ENCODE measurements at regions not wholly inside any gene's neighbourhood (a gene's known extent, or its start where the extent isn't known, plus 50 kb on each side); places are given as distances from the start of the nearest gene placed in this dataset.

DNA sequence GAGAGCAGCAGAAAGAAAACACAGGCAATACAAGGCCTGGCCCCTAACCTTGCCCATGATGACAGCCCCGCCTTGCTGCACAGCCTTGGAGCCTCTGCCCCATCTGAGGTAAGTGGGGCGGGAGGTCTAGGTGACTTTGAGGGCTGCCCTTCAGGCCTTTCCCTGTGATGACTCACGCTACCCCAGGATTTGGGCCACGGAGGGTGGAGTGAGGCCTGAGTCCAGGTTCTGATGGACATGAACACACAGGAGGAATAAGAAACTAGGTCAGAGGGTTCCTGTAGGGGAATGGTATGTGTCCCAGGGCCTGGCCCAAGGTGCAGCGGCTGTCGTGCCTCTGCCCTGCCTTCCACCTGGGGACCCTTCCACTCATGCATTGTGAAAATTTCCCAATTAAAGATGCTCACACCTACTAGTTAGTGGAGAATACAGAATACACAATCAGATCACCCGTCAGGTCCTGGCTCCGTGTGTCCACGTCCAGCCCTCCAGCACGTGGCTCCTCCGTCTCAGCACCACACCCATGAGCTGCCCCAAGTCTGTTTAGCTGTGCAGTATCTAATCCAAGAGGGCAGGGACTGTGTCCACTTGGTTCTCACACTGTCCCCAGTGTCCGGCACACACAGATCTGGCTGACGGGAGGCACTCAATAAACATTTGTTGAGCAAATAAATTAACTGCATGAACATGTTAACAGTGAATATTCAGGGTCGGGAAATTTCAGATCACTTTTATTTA is 111.0 kb downstream of the CHST1 start:
- DNase-seq (ENCODE audit: low read depth, low spot score) = no peak

DNA sequence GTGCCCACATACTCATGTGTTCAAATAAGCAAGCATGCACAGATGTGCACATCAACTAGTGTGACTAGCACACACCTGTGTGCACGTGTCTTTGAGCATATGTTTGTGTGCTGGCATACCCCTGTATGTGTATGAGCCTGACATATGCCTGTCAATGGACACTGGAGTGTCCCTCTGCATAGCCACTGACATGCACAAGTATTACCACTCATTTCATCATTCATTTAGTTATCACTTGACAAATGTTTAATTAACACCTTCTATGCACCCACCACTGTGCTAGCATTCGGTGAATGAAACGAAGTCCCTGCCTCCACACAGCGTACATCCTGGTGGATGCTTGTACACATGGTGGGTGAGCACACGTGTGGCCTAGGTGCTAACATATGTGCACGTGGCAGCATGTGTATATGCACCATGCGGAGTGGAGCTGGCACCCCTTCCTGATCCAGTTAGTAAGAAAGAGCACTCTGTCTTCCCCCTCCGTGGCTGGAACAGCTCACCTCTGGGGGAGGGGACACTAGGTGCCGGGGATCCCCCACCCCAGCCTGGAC is 112.0 kb downstream of the CHST1 start:
- DNase-seq (ENCODE audit: low read depth, low spot score) = no peak

DNA sequence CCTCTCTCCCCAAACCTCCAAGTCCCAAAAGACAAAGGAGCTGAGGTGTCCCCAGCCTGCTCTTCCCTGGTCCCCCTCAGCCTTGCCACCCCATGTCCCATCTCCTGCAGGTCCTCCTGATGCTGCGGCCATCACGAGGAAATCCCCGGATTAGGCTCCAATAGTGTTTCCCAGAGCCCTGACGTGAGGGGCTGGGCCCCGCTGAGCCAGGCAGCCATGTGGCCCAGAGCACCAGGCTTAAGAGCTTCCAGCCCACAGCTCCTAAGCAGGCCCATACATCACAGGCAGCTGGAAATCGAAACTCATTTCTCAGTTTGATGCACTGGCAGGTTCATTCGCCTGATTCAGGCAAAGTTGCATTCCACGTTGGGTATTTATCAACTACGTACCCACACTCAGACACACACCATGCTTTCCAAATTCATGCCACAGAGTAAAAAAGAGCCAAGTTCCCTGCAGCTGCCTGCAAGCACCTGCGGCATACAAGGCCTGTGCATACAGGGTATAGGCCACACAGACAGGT is 114.2 kb downstream of the CHST1 start:
- no peak for DNase-seq (ENCODE audit: low read depth, low spot score)

DNA sequence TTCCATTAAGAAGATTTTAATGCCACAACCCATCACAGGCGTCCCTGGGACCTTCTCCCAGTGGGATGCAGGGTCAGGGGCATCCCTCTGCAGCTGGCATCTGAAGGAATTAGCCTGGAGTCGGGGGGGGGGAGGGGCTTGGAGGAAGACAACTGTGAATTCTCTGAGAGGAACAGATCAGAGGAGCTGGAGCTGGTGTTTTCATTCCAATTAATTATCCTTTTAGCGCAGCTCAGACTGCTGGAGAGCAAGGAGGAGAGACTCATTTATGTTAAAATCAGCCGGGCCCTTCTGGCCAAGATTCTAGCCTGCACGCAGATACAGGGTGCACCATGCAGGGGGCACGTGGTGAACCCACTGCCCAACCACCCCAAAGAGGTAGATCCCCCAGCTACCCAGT is 116.2 kb downstream of the CHST1 start:
- no peak for DNase-seq (ENCODE audit: low read depth, low spot score)

DNA sequence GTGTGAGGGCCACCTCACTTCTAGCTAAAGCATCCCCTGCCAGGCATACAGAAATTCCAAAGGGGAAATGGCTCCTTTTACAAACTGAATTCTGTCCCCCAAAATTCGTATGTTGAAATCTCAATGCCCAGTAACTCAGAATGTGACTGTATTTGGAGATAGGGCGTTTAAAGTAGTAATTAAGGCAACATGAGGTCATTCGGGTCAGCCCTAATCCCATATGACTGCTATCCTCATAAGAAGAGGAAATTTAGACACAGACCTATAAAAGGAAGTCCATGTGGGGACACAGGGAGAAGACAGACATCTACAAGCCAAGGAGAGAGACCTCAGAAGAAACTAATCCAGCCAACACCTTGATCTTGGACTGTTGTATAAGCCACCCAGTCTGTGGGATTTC is 119.1 kb downstream of the CHST1 start:
- DNase-seq (ENCODE audit: low read depth, low spot score) = no peak

DNA sequence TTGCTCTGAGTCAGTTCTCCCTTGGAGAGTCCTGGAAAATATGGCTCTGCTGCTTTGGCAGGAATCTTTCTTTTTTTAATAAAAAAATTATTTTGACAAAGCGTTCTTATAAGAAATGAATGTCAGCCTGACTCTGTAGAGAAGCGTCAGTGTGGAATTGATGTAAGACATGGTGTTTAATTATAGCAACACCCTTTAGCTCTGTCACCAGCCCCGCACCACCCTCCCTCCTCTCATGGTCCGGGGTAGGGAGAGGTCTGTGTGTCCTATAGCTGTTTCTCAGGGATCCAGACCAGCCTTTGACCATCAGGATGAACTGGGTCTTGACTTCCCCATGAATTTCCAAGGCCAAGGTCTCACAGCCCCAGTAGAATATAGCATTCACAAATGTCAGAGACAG is 120.6 kb downstream of the CHST1 start:
- no peak for DNase-seq (ENCODE audit: low read depth, low spot score)

DNA sequence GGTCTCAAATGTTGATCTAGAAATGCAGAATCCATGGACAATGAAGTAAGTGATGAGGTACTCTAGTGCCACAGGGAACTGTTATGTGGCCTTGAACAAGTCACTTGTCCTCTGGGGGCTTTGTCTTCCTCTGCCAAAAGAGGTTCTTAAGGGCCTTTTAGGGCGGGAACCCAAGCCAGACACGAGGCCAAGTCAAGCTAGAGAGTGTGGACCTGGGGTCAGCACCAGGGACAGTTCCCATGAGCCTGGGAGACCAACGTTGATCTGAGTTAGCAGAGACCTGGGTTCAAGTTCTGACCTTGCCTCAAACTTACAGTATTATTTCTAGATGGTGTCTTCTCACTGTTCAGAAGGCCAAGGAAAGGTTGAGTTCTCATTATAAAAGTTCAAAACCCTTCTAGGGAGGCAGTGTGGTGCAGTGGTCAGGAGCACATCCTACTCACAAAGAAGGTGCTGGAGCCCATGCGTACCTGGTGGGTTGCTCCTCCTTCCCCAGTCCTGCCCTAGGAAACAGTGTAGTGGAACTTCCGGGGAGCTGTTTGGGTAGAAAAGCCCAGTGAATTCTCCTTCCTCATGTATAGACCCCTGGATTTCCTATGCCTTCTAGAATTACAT is 121.5 kb downstream of the CHST1 start:
- no peak for DNase-seq (ENCODE audit: low read depth, low spot score)

DNA sequence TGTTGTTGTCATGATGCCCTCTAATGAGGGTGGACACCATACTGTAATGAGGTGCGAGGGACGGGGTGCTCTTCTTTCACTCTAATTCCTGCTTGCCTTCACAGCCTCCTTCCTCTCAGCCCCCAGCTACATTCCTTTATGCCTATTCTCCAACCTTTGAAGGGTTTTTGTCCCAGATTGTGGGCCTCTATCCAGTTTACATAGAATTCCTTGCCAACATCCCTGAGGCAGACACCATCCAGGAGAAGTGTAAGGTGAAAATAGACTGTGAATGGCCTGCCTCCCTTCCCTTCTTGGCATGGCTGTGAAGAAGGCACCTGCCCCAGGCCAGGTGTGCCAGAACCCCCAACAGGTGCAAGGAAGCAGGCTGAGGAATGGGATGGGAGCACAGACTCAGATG is 122.3 kb downstream of the CHST1 start:
- no peak for DNase-seq (ENCODE audit: low read depth, low spot score)

DNA sequence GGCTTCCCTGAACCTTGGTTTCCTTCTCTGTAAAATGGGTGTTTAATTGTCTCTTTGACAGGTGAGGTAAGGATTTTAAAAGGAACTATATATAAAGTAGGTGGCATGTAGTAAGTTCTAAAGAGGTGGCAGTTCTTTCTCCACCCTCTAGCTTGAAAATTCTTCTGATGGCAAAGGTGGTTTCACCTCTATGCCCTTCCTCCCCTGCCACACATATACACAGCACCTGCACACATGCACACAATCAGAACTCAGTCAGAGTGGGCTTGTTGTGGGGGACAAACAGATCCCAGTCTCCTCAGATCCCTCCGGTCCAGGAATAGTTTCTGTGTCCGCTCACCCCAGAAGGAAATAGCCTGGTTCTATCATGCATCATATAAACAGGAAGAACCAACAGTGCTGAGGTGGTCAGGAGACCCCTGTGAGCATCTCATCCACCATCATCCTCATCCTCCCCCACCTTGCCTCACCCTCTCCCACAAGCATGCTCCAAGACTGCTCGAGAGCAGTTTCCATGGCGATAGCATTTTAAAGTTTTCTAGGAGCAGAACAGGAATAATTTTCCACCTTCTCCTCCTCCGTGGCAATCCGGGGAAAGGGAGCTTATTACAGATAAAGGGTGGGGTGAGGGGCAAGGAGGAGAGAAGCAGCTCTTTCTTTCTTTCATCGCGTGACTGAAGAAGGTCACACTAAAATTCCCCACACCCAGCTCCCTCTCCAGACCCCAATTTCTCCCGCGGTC is 123.6 kb downstream of the CHST1 start:
- no peak for DNase-seq (ENCODE audit: low read depth, low spot score)

DNA sequence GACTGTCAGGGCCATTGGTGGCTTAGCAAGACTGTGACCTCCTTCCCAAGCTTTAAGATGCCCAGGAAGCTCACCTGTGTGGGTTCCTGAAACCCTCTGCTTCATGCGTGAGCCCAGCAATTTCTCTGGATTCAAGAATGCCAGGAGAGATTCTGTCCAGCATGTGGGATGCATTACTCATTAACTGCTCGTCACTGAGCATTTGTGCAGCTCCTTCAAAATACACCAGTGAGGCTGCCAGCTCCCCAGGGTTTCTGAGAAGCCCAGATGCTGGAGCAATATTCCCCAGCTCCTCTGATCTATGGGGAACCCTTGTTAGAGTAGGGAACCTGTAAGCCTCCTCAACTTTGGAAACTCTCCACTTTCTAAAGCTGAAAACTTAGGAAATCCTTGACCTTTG is 126.5 kb downstream of the CHST1 start:
- no peak for DNase-seq (ENCODE audit: low read depth, low spot score)

DNA sequence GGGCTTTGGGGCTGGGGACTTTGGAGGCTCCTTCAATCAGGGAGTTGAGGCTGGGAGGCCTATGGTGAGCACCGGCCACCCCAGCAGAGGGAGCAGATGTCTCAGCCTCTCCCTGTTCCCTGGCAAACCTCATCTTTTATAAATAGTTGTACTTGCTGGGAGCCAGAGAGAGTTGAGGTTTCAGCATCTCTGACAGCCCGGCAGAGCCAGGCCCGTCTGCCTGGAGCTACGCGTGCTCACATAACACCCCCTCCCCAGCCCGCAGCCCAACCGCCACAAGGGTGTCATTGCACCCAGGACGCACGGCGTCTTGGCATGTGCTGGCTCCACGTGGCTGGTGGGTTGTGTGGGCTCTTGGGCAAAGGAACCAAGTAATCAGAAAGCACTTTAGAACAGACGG is 127.1 kb downstream of the CHST1 start:
- DNase-seq (ENCODE audit: low read depth, low spot score) = no peak

DNA sequence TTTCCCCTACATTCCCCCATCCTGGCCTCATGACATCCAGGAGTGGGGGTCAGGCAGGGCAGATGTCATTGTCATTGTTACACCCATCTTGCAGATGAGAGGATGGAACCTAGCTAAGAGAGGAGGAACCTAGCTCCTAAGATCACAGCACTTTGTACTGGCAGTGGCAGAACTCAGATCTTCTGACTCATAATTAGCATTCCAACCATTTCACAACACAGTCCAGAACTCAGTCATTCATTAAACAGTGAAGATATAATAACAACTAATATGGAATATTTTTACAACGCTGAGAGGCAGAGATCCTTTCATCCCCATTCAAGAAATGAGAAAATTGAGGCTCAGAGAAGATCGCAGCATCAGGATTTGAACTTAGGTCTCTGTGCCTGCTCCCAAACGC is 127.8 kb downstream of the CHST1 start:
- DNase-seq (ENCODE audit: low read depth, low spot score) = no peak

DNA sequence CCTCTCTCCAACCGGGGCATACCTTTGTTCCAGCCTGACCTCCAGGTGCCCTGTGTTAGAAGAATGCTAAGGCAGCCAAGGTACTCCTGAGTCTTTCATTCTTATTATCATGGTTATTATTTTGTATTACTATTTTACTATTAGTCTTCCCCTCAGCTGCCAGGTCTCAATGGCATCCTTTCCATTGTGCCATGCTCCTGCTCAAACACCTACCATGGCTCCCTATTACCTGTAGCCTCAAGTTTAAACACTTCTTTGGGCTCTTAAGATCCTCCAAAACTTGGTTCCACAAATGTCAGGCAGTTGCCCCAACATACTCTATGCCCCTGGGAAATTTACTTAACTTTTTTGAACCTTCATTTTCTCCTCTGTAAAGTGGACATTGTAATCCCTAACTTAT is 130.4 kb downstream of the CHST1 start:
- no peak for DNase-seq (ENCODE audit: low read depth, low spot score)

DNA sequence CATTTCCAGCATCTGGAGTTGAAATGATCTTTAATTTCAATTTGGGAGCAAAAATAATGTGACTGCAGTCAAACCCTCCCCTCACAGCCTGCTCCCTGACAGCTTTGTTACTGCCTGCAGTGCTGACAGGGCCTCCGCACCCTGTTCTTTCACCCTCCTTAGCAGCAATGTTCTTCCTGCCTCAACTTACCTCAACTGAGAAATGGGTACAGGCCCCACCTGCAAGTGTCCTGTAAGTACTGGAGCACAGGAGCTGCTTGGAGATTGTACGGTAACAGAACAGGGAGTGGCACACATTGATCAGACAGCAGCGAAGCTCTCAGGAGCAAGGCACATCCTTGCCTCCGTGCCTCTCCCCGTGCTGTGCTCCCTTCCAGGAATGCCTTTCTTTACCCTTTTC is 131.3 kb downstream of the CHST1 start:
- DNase-seq (ENCODE audit: low read depth, low spot score) = no peak

DNA sequence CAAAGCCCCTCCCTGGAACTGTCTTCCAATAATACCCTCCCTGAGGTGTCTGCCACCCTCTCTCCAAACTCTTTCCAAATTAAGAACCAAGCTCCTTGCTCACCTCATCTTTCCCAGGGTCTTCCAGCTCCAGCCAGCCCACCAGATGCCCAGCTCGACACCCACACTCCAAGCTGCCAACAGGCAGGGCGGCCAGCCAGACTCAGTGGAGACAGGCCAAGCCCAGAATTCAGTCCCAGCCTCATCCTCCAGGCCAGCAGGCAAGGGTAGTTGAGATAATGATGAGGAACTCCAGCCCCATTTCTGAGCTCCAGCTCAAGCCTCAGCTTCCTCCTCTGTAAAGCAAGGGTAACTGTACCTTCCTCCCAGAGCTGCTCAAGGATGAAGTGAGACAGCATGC is 132.9 kb downstream of the CHST1 start:
- DNase-seq (ENCODE audit: low read depth, low spot score) = no peak

DNA sequence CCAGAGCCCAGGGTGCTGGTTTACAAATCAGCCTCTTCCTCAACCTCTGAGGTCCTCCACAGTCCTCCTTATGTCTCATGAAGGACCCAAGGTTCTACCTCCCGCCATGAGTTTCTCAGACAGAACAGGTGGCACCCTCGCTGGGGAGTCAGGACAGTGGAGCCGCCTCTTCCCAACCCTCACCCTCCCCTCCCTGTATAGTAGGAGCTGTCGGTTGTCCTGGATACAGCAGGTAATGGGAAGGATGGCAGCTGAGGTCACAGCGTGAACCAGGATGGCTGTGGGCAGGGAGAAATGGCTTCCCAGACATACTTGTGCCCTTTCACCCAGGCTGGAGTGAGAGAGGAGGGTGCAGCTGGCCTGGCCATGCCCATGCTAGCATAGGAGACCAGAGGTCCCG is 134.6 kb downstream of the CHST1 start:
- DNase-seq (ENCODE audit: low read depth, low spot score) = no peak

DNA sequence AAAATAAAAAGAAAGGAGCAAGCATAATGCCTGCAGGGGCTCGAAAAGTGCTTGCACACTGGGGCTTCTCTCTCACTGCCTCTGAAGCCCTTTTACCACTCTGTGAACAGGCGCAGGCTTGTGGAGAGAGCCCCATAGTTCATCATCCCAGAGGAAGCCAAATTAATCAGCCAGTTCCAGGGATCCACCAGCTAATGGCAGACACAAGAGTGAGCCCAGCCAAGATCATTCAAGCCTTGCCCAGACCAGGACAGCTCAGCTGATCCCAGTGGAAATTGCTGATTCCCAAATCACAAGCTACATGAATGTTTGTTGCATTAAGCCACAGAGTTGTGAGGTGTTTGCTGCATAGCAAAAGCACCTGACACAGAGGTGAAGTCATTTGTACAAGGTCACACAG is 135.3 kb downstream of the CHST1 start:
- DNase-seq (ENCODE audit: low read depth, low spot score) = no peak

DNA sequence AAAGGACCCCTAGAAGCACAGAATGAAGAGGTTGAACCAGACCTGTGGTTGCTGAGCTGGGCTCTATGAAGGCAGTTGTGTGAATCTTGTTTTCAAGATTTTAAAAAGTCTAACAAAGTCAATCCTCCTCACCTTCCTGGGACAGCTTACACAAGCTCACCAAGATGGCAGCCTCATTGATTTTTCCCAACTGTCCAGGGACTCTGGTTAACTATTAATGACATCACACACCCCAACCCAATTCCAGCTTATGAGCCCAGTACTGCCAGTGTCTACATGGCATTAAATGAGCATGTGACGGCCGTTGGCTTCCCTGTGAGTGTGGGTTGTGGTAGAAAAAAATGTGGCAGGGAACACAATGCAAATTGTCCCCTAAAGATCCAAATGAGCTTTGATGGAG is 137.0 kb downstream of the CHST1 start:
- DNase-seq (ENCODE audit: low read depth, low spot score) = no peak

DNA sequence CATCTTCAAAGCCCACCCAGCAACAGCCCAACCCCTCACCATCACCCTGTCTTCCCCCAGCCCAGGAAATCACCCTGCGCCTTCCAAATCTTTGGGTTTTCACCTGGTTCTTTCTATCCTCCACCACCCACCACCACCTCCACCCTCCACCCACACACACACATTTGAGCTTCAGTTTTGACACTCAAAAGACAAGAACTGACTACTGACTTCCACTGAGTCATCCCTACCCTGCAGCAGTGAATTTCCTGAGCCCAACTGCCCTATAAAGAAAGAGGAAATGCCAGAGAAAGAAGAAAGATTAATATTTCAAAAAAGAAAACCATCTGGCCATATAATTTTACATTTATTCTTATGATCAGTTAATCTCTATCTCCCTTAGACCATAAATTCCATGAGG is 137.5 kb downstream of the CHST1 start:
- DNase-seq (ENCODE audit: low read depth, low spot score) = no peak

DNA sequence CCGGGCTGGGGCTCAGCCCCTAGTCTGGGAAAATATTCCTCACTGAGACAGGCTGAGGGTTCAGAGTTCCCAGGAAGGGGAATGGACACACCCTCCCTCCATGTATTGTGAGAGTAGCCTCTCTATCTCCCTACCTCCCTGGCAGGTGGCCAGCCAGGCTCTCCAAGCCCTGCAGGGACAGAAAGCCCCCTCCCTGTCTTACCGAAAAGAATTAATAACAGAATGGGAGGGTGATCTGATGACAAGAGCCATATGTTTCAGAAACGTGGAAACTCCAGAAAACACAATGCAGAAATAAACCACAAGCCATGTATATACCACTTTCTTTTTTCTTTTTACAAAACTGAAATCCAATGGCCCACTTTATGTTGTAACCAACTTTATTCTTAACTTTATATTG is 140.0 kb downstream of the CHST1 start:
- no peak for DNase-seq (ENCODE audit: low read depth, low spot score)

DNA sequence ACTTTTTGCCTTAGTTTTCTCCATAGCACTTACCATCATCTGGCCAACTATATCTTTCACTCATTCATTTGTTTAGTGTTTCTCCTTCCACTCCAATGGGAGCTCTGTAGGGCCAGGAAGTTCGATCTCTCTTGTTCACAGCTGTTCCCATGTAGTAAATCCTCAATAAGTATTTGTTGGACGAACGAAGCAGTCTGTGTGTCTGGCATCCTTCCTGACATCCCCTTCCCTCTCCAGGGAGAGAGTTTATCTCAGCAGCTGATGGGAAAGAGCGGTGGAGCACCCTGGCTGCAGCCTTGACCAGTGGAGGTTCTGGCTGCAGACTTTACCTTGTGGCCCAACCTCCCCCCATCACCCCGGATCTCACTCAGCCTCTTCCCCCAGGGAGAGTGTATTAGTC is 141.7 kb downstream of the CHST1 start:
- DNase-seq (ENCODE audit: low read depth, low spot score) = no peak

DNA sequence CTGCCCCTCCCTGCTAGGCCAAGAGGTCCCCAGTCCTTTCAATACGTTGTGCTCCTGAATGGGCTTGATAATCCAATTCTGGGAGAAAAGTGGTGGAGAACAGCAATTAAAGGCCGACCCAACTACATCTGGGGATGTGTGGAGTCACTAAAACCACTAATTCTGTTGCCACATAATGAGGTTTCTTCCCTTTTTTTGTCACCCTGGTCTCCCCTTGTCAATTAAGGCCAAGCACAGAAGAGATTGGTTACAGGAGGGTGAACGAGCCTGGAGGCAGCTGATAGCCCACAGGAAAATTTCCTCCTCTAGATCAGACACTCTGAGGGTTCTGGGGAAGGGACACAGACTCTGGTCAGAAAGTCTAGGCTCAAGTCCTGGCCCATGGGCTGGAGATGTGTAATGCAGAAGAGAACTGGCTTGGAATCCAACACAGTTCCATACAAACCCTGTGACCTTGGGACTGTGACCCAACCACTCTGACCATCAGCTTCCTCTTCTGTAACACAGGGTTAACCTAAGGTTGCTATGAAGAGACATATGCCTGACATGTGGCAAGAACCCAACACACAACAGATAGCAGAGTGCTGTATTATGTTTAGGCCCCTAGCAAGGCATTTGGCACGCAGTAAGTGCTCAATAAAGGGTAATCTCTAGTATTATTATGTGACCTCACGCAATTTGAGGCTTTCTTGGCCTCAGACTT is 146.4 kb downstream of the CHST1 start:
- no peak for DNase-seq (ENCODE audit: low read depth, low spot score)
